HG03354 (cell line): ENCODE measurements at regions not wholly inside any gene's neighbourhood (a gene's known extent, or its start where the extent isn't known, plus 50 kb on each side); places are given as distances from the start of the nearest gene placed in this dataset.
A peak's percentile ranks its signal among the peaks of the same experiment; 100 is the strongest.

Source experiments
- ATAC-seq: cut with Tn5 transposase; IDR thresholded peaks from one replicate; pipeline ENCODE4 v1.9.1; 2021; ENCODE audit warnings: mild to moderate bottlenecking; ENCODE audit not compliant: unreplicated experiment, poor library complexity, severe bottlenecking

DNA sequence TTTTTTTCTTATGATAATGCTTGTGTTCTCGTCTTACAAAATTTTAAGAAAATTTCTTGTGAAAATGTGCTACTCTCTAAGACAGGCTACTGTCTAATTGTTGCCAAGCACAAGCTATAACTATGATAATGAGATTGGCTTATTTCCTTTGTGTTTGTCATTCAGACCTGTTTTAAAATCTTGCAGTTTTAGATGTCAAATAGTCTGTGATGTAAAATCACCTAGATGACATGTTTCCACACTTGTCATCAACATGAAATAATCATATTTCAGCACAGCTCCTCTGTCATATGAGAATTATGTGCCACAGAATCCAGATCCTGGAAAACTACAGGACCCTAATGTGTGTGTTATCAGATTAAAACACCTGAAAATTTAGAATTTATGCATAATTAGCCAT is 539.7 kb downstream of the USP25 start:
- no peak for ATAC-seq

GRCh38 chr21:16279731-16280581 is 550.2 kb downstream of the USP25 start:
- no peak for ATAC-seq

GRCh38 chr21:16280686-16281091 is 550.9 kb downstream of the USP25 start:
- ATAC-seq = no peak

DNA sequence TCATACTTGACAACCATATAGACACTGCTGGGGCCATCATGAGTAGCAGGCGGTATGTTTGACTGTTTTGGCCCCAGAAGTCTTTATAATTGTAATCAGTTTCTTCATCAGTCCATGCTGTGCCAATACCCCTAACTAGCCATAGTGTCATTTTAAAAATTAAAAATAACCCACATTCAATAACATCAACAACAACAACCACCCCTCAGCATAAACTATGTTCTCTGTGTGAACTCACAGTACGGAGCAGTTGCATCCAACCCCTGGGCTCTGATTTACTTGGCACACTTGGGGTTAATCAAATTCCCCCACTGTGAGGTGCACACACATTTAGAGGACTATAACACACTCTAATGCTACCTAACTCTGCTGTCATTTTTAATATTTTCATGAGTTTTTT is 553.7 kb downstream of the USP25 start:
- ATAC-seq = no peak

- ATAC-seq = no peak
Observed at GRCh38 chr21:16285605-16286126, 555.9 kb downstream of the USP25 start.

DNA sequence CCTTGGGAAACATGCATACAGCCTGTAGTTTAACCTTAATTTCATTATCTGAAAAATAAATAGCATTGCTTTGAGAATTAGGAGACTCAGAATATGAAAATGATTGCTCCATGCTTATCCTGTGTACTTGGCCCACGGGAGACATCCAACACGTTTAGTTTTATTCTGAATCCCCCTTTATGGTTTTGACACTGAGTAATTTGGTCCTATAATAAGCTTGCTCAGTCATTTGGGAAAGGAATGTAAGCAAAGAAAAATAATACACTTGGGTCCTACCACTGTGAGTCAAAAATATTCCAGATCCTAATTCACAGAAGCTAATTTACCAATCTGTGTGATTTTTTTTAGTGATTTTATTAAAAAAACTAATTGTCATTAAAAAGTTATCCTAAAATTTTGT is 557.3 kb downstream of the USP25 start:
- no peak for ATAC-seq

- ATAC-seq = no peak
Observed at GRCh38 chr21:16291296-16291695, 561.5 kb downstream of the USP25 start.

GRCh38 chr21:16294128-16294527 is 564.3 kb downstream of the USP25 start:
- ATAC-seq = no peak

- ATAC-seq = no peak
Observed at GRCh38 chr21:16302851-16303282, 573.1 kb downstream of the USP25 start.

DNA sequence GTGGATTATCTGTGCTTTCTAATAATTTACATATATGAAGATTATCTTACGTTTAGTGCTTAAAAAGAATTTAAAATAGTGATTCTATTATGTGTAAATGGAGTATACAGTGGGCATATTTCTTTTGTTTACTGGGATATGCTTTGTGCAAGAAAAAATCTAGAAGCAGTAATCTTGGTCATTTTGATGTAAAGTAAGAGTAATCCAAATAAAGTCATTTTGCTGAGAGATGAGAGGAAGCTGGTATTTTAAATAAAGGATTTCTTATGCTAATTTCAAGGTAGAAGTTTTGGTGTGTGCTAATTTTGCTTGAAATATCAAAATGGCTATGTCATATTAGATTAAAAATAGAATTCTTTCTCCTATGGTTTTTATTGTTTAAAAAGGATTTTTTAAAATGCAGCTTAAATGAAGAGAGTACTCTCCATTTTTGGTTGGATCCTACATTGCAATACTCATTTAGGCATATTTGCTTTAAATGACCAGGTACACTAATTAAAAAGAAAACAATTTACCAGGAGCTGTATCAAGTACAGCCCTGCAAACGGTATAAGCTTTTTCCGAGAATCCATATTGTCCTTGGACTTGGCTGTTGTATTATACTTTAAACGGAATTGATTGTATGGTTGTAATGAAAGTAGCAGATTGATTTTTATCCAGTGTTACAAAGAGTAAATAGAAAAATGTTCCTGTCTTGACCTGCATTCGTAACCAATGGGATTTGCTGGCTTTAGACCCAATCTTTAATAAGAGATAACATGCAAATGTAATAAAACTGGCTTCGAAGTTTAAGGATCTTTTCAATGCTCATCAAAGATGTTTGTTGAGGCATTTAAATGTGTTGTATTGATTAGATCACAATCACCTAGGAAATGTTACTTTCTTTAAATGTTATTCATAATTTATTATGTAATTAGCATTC is 574.7 kb downstream of the USP25 start:
- no peak for ATAC-seq

GRCh38 chr21:16305686-16306085 is 575.9 kb downstream of the USP25 start:
- ATAC-seq = no peak

- ATAC-seq = no peak
Observed at GRCh38 chr21:16307256-16307655, 577.5 kb downstream of the USP25 start.

- ATAC-seq = peak; percentile 61
Observed at GRCh38 chr21:16308269-16308668, 578.5 kb downstream of the USP25 start.

DNA sequence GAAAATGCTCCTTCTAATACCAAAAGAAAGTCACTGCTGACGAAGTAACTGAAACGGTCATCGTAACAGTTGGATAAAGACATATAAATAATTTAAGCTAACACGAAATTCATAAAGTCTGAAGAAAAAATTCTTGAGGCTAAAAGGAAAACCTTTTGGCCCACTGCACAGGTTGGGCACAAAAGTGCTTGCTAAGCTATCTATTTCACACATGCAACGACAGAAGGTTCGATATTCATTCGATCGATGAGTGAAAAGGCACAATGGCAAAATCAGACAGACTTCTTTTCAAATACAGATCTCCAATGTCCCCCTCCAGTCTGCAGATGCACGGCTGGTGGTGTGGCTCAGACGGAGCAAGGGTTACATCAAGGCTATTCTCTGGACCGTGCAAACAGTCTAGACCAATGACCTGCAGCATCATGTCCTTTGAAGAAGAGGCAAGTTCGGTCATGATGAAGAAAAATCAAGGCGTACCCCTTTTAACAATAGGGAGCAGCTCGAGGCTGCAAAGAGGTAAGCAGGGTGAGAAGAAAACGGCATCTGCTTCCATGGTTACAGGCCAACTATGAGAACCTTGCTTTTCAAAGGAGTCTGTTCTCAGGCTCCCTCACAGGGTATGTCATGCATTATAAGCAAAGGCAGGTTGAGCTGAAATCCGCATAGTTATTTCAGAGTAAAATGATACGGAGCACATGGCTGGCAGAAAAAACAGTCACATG is 579.6 kb downstream of the USP25 start:
- no peak for ATAC-seq

GRCh38 chr21:16310176-16310575 is 580.4 kb downstream of the USP25 start:
- ATAC-seq = no peak

GRCh38 chr21:16311229-16311628 is 581.4 kb downstream of the USP25 start:
- ATAC-seq = no peak

GRCh38 chr21:16312321-16312720 is 582.5 kb downstream of the USP25 start:
- no peak for ATAC-seq

GRCh38 chr21:16315223-16315622 is 585.4 kb downstream of the USP25 start:
- no peak for ATAC-seq

- ATAC-seq = no peak
Observed at GRCh38 chr21:16318651-16319300, 589.0 kb downstream of the USP25 start.
